Esophagus muscularis mucosa (tissue), 4 donors: ENCODE measurements at regions not wholly inside any gene's neighbourhood (a gene's known extent, or its start where the extent isn't known, plus 50 kb on each side); places are given as distances from the start of the nearest gene placed in this dataset.

Source experiments
- DNase-seq: peaks from one replicate; pipeline ENCODE4 v3.0.0-alpha.2; 2017; ENCODE audit errors: extremely low spot score
- H3K27ac ChIP-seq, 4 donors: fragments of 200-600 bp; sonication (generic); replicated peaks in 1 of 4; 1 replicate in 3 of 4; 2 replicates in 1 of 4; pipeline ENCODE4 v1.5.1; 2016 to 2019; ENCODE audit warnings: mild to moderate bottlenecking in 1 of 4
- H3K27me3 ChIP-seq, 4 donors: fragments of 200-600 bp; sonication (generic); one replicate each; pipeline versions ENCODE4 v1.5.1 to v1.6.0; 2016 to 2019
- H3K36me3 ChIP-seq, 4 donors: fragments of 200-600 bp; sonication (generic); one replicate each; pipeline ENCODE4 v1.5.1; 2016 to 2019
- H3K4me1 ChIP-seq, 4 donors: fragments of 200-600 bp; sonication (generic); one replicate each; pipeline ENCODE4 v1.5.1; 2016 to 2019
- H3K4me3 ChIP-seq, 4 donors: fragments of 200-600 bp; sonication (generic); 1 replicate in 2 of 4; 2 replicates in 2 of 4; pipeline ENCODE4 v1.5.1; 2016 to 2019; ENCODE audit warnings: mild to moderate bottlenecking in 4 of 4, moderate library complexity in 1 of 4
- H3K9me3 ChIP-seq, 4 donors: fragments of 200-600 bp; sonication (generic); 1 replicate in 3 of 4; 2 replicates in 1 of 4; pipeline ENCODE4 v1.5.1; 2016 to 2019
- EP300 ChIP-seq: sonication (generic); formaldehyde crosslinking; IDR thresholded peaks from one replicate; pipeline ENCODE4 v1.6.1; 2017; ENCODE audit warnings: antibody characterized with exemption
- POLR2A ChIP-seq: fragments of 450-650 bp; IDR thresholded peaks from one replicate; pipeline ENCODE4 v1.6.1; 2017; ENCODE audit warnings: antibody characterized with exemption, moderate library complexity, mild to moderate bottlenecking, low read depth
- POLR2AphosphoS5 ChIP-seq, 2 donors: sonication (generic); formaldehyde crosslinking; IDR thresholded peaks; one replicate each; pipeline ENCODE4 v1.6.1; 2017; ENCODE audit warnings: antibody characterized with exemption in 2 of 2
- WGBS: methylation state at CpG from one replicate; pipeline ENCODE4 v1.1.5; 2018; 5-methylcytosine and 5-hydroxymethylcytosine counted together
- intact Hi-C: fragments of 100-400 bp; cut with DNase I; formaldehyde crosslinking; loops from one replicate; pipeline ENCODE4 v1.15.1; 2023
- TF ChIP-seq, protein P1 (sequence below), 3 experiments: fragments of 200-600 bp in 2 of 3; fragments of 450-650 bp in 1 of 3; sonication (generic) in 2 of 3; IDR thresholded peaks; one replicate each; pipeline ENCODE4 v1.5.1; 2017 to 2019; ENCODE audit warnings: antibody characterized with exemption in 3 of 3, mild to moderate bottlenecking in 2 of 3, moderate library complexity in 1 of 3

DNA sequence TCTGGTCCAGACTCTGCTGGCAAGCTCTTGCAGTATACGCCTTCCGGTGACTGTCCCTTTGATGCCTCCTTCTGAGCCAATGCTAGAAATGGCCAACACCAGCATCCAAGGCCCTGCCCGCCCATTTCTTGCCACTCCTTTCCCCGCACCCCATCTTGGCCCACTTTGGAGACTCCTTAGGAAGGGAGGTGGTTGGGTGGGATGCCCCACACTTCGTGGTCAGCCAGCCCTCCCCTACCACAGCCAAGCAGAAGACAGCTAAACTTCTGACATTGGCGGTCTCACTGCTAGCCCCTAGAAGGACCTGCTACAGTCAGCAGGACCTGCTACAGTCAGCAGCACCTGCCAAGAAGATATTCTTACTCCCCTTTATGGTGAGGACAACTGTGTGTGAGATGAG, 73.5 kb upstream of the CLDN14 start:
- DNase-seq, result no peak
- H3K36me3 ChIP-seq, result no peaks in the 10 kb centered on the region
- H3K27me3 ChIP-seq, result peaks cover 0 to 50% (median 2%) of the 10 kb centered on the region in 4 donors
- intact Hi-C loops, result no loop called here
- WGBS, result 92% methylated on average over 5 of the region's 6 CpGs
- no peaks in the 10 kb centered on the region for H3K4me1 ChIP-seq
- TF ChIP-seq EP300, result no peak
- TF ChIP-seq POLR2AphosphoS5 (IDR thresholded peaks at IDR 0.05), result no peak
- TF ChIP-seq, protein P1, sequence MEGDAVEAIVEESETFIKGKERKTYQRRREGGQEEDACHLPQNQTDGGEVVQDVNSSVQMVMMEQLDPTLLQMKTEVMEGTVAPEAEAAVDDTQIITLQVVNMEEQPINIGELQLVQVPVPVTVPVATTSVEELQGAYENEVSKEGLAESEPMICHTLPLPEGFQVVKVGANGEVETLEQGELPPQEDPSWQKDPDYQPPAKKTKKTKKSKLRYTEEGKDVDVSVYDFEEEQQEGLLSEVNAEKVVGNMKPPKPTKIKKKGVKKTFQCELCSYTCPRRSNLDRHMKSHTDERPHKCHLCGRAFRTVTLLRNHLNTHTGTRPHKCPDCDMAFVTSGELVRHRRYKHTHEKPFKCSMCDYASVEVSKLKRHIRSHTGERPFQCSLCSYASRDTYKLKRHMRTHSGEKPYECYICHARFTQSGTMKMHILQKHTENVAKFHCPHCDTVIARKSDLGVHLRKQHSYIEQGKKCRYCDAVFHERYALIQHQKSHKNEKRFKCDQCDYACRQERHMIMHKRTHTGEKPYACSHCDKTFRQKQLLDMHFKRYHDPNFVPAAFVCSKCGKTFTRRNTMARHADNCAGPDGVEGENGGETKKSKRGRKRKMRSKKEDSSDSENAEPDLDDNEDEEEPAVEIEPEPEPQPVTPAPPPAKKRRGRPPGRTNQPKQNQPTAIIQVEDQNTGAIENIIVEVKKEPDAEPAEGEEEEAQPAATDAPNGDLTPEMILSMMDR (IDR thresholded peaks at IDR 0.05), result no peak
- no peak for TF ChIP-seq POLR2A
- H3K4me3 ChIP-seq, result no peak overlapping the region
- H3K9me3 ChIP-seq, result peaks cover 0 to 5% (median 0%) of the 10 kb centered on the region in 4 donors
- H3K27ac ChIP-seq, result no peak overlapping the region

- intact Hi-C loops, result no loop called here
- 81% methylated on average over 15 of the region's 15 CpGs for WGBS
Observed at GRCh38 chr21:36554411-36555157, 74.7 kb upstream of the CLDN14 start.

DNA sequence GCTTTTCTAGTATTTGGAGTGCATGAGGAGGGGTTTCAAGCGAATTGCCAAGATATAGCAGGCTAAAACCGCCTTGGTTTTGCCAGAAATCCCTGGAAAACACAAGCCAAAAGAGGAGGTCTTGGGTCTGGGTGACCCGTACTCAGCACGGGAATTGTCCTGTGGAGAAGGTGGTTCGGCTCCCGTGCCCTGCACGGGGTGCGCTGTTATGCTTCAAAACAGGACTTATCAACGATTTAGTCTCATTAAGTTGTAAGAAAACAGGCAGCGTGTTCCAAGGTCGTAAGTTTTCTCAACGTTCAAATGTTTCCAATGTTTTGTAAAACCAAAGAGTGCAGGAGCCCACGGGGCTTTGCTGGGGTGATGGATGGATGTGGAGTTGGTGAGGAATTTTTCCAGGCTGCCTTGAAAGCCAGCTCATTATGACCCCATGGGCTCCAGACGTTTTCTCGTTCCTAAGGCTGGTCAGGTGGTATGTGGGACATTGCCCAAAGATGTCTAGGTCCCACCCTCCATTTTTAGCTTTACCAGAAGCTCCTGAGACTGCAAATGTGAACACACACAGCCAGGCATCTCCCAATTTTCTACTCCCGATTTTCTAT, 75.4 kb upstream of the CLDN14 start:
- TF ChIP-seq POLR2AphosphoS5 (IDR thresholded peaks at IDR 0.05) (no peak), EP300 (no peak), POLR2A (no peak)
- TF ChIP-seq, protein P1 (IDR thresholded peaks at IDR 0.05), result no peak
- WGBS, result 54% methylated on average over 16 of the region's 16 CpGs
- H3K27me3 ChIP-seq, result peaks cover 0 to 33% (median 0%) of the 10 kb centered on the region in 4 donors
- intact Hi-C loops, result no loop called here
- peaks cover 0 to 6% (median 0%) of the 10 kb centered on the region in 4 donors for H3K9me3 ChIP-seq
- H3K27ac ChIP-seq, result no peak overlapping the region
- H3K4me3 ChIP-seq, result no peak overlapping the region
- no peak for DNase-seq
- no peaks in the 10 kb centered on the region for H3K4me1 ChIP-seq
- no peaks in the 10 kb centered on the region for H3K36me3 ChIP-seq

More at GRCh38 chr21:36554411-36555157, 74.7 kb upstream of the CLDN14 start:
- H3K36me3 ChIP-seq, result no peaks in the 10 kb centered on the region
- peaks cover 0 to 40% (median 1%) of the 10 kb centered on the region in 4 donors for H3K27me3 ChIP-seq
- H3K9me3 ChIP-seq, result peaks cover 0 to 6% (median 0%) of the 10 kb centered on the region in 4 donors
- H3K4me1 ChIP-seq, result no peaks in the 10 kb centered on the region
- H3K27ac ChIP-seq, result no peak overlapping the region
- no peak overlapping the region for H3K4me3 ChIP-seq
- TF ChIP-seq POLR2AphosphoS5 (IDR thresholded peaks at IDR 0.05) (no peak), EP300 (no peak), POLR2A (no peak)
- TF ChIP-seq, protein P1 (IDR thresholded peaks at IDR 0.05), result no peak
- no peak for DNase-seq

DNA sequence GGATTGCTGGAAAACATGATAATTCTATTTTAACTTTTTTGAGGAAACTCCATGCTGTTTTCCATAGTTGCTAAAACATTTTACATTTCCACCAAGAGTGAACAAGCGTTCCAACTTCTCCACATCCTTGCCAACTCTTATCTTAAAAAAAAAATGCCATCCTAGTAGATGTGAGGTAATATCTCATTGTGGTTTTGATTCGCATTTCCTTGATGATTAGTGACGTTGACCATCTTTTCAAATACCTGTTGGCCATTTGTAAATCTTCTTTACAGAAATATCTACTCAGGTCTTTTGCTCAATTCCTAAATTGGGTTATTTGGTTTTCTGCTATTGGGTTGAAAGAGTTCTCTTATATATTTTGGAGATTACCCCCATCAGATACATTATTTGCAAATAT, 77.4 kb upstream of the CLDN14 start:
- Histone ChIP-seq H3K4me3 (no peak overlapping the region), H3K4me1 (no peaks in the 10 kb centered on the region), H3K36me3 (no peaks in the 10 kb centered on the region), H3K9me3 (peaks cover 0 to 6% (median 0%) of the 10 kb centered on the region in 4 donors), H3K27ac (no peak overlapping the region), H3K27me3 (peaks cover 0 to 24% (median 0%) of the 10 kb centered on the region in 4 donors)
- 80% methylated on average over 3 of the region's 3 CpGs for WGBS
- intact Hi-C loops, result no loop called here
- DNase-seq, result no peak
- TF ChIP-seq EP300 (no peak), POLR2A (no peak), POLR2AphosphoS5 (IDR thresholded peaks at IDR 0.05) (no peak)
- TF ChIP-seq, protein P1 (IDR thresholded peaks at IDR 0.05), result no peak
